ENCODE measurements at regions not wholly inside any gene's neighbourhood (a gene's known extent, or its start where the extent isn't known, plus 50 kb on each side); places are given as distances from the start of the nearest gene placed in this dataset.
"Not testable (repeated sequence)": the region's sequence is repeated elsewhere in the genome, so short reads cannot be mapped to it uniquely, and the experiment has no call there.

GRCh38 chr14:106348873-106349540, 822.6 kb downstream of the TMEM121 start:
- peak; percentile 41 for TF ChIP-seq CTCF (conservative IDR thresholded peaks at IDR 0.05; ENCODE audit: low read depth, low read length)
- DNase-seq (ENCODE audit: low read depth); H3K4me3 ChIP-seq (ENCODE audit: low read depth, low read length): not testable (repeated sequence)

- H3K4me3 ChIP-seq (ENCODE audit: low read depth, low read length); DNase-seq (ENCODE audit: low read depth): not testable (repeated sequence)
Measured at GRCh38 chr14:106349678-106350457, 823.5 kb downstream of the TMEM121 start.

DNA sequence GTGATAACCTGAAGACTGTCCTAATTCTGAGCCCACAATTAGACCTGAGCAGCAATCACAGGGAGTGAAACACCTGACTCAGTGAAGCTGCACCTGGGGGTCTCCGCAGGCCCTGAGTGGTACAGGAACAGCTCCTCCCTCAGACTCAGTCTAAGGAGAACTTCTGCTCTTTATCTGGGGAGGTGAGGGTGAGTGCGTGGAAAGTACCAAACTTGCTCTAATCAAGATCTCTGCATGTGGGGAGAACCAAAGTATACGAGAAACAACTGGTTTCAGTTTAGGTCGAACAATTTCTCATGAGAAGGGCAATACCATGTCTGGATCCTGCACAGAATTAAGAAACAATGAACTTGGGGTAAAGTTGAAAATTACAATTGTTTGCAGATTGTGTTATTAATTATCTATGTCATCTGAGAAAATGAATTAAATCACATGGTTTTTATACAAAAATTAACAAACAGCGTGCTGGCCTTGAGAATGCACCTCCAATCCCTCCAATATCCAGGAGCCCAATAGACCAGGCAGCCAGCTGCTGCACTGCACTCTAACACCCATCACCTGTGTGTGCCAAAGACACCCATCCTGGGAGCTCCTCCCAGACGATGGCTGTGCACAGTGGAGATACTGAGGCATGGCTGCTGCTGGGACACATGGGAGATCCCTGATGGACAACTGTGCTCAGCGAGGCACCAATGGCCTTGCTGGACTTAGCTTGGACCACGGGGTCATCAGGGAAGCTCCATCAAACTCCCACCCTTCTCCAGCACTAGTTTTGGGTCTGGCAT, 828.8 kb downstream of the TMEM121 start:
- DNase-seq (ENCODE audit: low read depth); H3K4me3 ChIP-seq (ENCODE audit: low read depth, low read length): not testable (repeated sequence)

GRCh38 chr14:106355881-106356642, 829.7 kb downstream of the TMEM121 start:
- not testable (repeated sequence) for H3K4me3 ChIP-seq (ENCODE audit: low read depth, low read length); DNase-seq (ENCODE audit: low read depth)

DNA sequence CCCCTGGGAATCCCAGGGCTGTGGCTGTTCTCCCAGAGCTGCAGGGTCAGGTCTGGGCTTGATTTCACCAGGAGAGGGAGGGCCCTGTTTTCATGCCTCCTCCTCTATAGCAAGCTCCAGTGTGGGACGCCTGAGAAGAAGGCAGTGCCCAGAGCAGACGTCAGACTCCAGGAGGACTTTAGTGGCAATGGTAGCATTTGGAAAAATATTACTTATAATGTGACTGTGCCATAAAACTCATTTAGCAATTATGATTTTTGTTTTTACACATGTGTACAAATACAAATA, 830.2 kb downstream of the TMEM121 start:
- H3K4me3 ChIP-seq (ENCODE audit: low read depth, low read length); DNase-seq (ENCODE audit: low read depth): not testable (repeated sequence)

- DNase-seq (ENCODE audit: low read depth); H3K4me3 ChIP-seq (ENCODE audit: low read depth, low read length): not testable (repeated sequence)
Measured at GRCh38 chr14:106359157-106359887, 832.9 kb downstream of the TMEM121 start.

- not testable (repeated sequence) for DNase-seq (ENCODE audit: low read depth); H3K4me3 ChIP-seq (ENCODE audit: low read depth, low read length)
Measured at GRCh38 chr14:106365371-106365770, 839.0 kb downstream of the TMEM121 start.

DNA sequence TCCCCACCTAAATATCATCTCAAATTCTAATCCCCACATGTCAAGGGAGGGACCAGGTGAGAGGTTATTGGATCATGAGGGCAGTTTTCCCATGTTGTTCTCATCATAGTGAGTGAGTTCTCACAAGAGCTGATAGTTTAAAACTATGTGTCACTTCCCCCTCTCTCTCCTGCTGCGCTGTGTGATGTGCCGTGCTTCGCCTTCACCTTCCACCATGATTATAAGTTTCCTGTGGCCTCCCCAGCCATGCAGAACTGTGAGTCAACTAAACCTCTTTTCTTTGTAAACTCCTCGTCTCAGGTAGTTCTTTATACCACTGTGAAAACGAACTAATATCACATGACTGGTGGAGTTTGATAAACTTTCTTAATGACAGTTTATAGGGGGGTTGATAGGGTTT, 839.5 kb downstream of the TMEM121 start:
- H3K4me3 ChIP-seq (ENCODE audit: low read depth, low read length); DNase-seq (ENCODE audit: low read depth): not testable (repeated sequence)

GRCh38 chr14:106366971-106367370, 840.6 kb downstream of the TMEM121 start:
- DNase-seq (ENCODE audit: low read depth); H3K4me3 ChIP-seq (ENCODE audit: low read depth, low read length): not testable (repeated sequence)

DNA sequence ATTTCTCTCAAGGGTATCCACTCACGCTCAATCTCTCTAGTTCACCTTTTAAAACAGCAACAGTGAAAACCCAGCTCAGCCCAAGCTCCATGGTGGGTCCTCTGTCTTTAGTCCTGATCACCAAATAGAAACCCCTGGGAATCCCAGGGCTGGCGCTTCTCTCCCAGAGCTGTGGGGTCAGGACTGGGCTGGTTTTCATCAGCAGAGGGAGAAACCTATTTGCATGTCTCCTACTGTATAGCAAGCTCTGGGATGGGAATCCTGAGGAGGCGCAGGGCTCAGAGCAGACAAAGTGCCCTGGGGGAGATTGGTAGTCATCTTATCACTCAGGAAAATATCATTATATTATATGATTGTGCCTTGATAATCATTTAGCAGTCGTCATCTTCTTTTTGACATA, 843.1 kb downstream of the TMEM121 start:
- H3K4me3 ChIP-seq (ENCODE audit: low read depth, low read length); DNase-seq (ENCODE audit: low read depth): not testable (repeated sequence)

GRCh38 chr14:106372870-106373652, 846.7 kb downstream of the TMEM121 start:
- TF ChIP-seq CTCF (conservative IDR thresholded peaks at IDR 0.05; ENCODE audit: low read depth, low read length): peak; percentile 64
- DNase-seq (ENCODE audit: low read depth): no peak
- no peak overlapping the region for H3K4me3 ChIP-seq (ENCODE audit: low read depth, low read length)

GRCh38 chr14:106373653-106374110, 847.3 kb downstream of the TMEM121 start:
- not testable (repeated sequence) for H3K4me3 ChIP-seq (ENCODE audit: low read depth, low read length); DNase-seq (ENCODE audit: low read depth)
